ENCODE measurements at regions not wholly inside any gene's neighbourhood (a gene's known extent, or its start where the extent isn't known, plus 50 kb on each side); places are given as distances from the start of the nearest gene placed in this dataset.

- TF ChIP-seq FOSL2 (IDR thresholded peaks at IDR 0.05; ENCODE audit: borderline replicate concordance, low read depth): no peak
- TF ChIP-seq NFIC (IDR thresholded peaks at IDR 0.05; ENCODE audit: borderline replicate concordance): no peak
- TF ChIP-seq SMC3 (IDR thresholded peaks at IDR 0.05; ENCODE audit: low read depth, low read length): no peak
- TF ChIP-seq EZH2phosphoT487 (IDR thresholded peaks at IDR 0.05; ENCODE audit: borderline replicate concordance, low read depth): no peak
- TF ChIP-seq, protein P1, sequence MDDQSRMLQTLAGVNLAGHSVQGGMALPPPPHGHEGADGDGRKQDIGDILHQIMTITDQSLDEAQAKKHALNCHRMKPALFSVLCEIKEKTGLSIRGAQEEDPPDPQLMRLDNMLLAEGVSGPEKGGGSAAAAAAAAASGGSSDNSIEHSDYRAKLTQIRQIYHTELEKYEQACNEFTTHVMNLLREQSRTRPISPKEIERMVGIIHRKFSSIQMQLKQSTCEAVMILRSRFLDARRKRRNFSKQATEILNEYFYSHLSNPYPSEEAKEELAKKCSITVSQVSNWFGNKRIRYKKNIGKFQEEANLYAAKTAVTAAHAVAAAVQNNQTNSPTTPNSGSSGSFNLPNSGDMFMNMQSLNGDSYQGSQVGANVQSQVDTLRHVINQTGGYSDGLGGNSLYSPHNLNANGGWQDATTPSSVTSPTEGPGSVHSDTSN (IDR thresholded peaks at IDR 0.05): no peak
- TF ChIP-seq JUND (IDR thresholded peaks at IDR 0.05): no peak
- no peak for TF ChIP-seq MEF2A (IDR thresholded peaks at IDR 0.05; ENCODE audit: borderline replicate concordance, low read depth)
- TF ChIP-seq RCOR1 (IDR thresholded peaks at IDR 0.05; ENCODE audit: low read length): no peak
- TF ChIP-seq, protein P2, sequence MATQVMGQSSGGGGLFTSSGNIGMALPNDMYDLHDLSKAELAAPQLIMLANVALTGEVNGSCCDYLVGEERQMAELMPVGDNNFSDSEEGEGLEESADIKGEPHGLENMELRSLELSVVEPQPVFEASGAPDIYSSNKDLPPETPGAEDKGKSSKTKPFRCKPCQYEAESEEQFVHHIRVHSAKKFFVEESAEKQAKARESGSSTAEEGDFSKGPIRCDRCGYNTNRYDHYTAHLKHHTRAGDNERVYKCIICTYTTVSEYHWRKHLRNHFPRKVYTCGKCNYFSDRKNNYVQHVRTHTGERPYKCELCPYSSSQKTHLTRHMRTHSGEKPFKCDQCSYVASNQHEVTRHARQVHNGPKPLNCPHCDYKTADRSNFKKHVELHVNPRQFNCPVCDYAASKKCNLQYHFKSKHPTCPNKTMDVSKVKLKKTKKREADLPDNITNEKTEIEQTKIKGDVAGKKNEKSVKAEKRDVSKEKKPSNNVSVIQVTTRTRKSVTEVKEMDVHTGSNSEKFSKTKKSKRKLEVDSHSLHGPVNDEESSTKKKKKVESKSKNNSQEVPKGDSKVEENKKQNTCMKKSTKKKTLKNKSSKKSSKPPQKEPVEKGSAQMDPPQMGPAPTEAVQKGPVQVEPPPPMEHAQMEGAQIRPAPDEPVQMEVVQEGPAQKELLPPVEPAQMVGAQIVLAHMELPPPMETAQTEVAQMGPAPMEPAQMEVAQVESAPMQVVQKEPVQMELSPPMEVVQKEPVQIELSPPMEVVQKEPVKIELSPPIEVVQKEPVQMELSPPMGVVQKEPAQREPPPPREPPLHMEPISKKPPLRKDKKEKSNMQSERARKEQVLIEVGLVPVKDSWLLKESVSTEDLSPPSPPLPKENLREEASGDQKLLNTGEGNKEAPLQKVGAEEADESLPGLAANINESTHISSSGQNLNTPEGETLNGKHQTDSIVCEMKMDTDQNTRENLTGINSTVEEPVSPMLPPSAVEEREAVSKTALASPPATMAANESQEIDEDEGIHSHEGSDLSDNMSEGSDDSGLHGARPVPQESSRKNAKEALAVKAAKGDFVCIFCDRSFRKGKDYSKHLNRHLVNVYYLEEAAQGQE (IDR thresholded peaks at IDR 0.05; ENCODE audit: low read depth, low read length): no peak
- TF ChIP-seq TEAD4 (IDR thresholded peaks at IDR 0.05; ENCODE audit: borderline replicate concordance, insufficient read depth): no peak
- ChIA-PET CTCF (no interaction called here), POLR2A (no interaction called here)
- Histone ChIP-seq H3K27ac (ENCODE audit: low read depth in 2 of 2, low read length in 1 of 2) (no peak overlapping the region), H3K4me1 (ENCODE audit: control insufficient read depth in 1 of 2, insufficient read depth in 2 of 2, low read depth in 1 of 2, low read length in 1 of 2) (no peaks in the 10 kb centered on the region), H3K79me2 (ENCODE audit: insufficient read depth) (no peaks in the 10 kb centered on the region), H2AFZ (ENCODE audit: low read depth) (no peak overlapping the region), H3K9me3 (no peaks in the 10 kb centered on the region), H3F3A (replicated peaks; ENCODE audit: insufficient read depth) (no peaks in the 10 kb centered on the region), H3K4me3 (ENCODE audit: low read depth in 2 of 2, low read length in 1 of 2) (no peak overlapping the region), H4K20me1 (ENCODE audit: insufficient read depth) (no peaks in the 10 kb centered on the region), H3K36me3 (replicated peaks in 1 of 2; ENCODE audit: control insufficient read depth in 1 of 2, insufficient read depth in 2 of 2, low read length in 1 of 2) (no peaks in the 10 kb centered on the region), H3K9me2 (no peaks in the 10 kb centered on the region), H3K9ac (no peak overlapping the region), H3K27me3 (ENCODE audit: insufficient read depth) (no peaks in the 10 kb centered on the region), H3K4me2 (no peak overlapping the region)
- WGBS (ENCODE audit: low lambda C conversion rate): 17% methylated on average over 5 of the region's 5 CpGs
- DNase-seq: no peak
Measured at GRCh38 chr14:42437809-42438208, 831.1 kb downstream of the LRFN5 start.

- no peaks in the 10 kb centered on the region for H3K9me3 ChIP-seq
- 0% methylated on average over 2 of the region's 2 CpGs for WGBS (ENCODE audit: low lambda C conversion rate)
- H3K9ac ChIP-seq: no peak overlapping the region
- no peak overlapping the region for H3K27ac ChIP-seq (ENCODE audit: low read depth in 2 of 2, low read length in 1 of 2)
- DNase-seq: no peak
- no peak overlapping the region for H3K4me2 ChIP-seq
- no peaks in the 10 kb centered on the region for H3K79me2 ChIP-seq (ENCODE audit: insufficient read depth)
- no peaks in the 10 kb centered on the region for H3F3A ChIP-seq (replicated peaks; ENCODE audit: insufficient read depth)
- no peaks in the 10 kb centered on the region for H3K36me3 ChIP-seq (replicated peaks in 1 of 2; ENCODE audit: control insufficient read depth in 1 of 2, insufficient read depth in 2 of 2, low read length in 1 of 2)
- no peaks in the 10 kb centered on the region for H3K9me2 ChIP-seq
- no peak overlapping the region for H3K4me3 ChIP-seq (ENCODE audit: low read depth in 2 of 2, low read length in 1 of 2)
- ChIA-PET CTCF (no interaction called here), POLR2A (no interaction called here)
- H2AFZ ChIP-seq (ENCODE audit: low read depth): no peak overlapping the region
- H4K20me1 ChIP-seq (ENCODE audit: insufficient read depth): no peaks in the 10 kb centered on the region
- H3K4me1 ChIP-seq (ENCODE audit: control insufficient read depth in 1 of 2, insufficient read depth in 2 of 2, low read depth in 1 of 2, low read length in 1 of 2): no peaks in the 10 kb centered on the region
- H3K27me3 ChIP-seq (ENCODE audit: insufficient read depth): no peaks in the 10 kb centered on the region
- TF ChIP-seq NRF1 (IDR thresholded peaks at IDR 0.05; ENCODE audit: low read depth, low read length): no peak
- no peak for TF ChIP-seq USF2 (IDR thresholded peaks at IDR 0.05; ENCODE audit: borderline replicate concordance, low read depth, low read length)
- no peak for TF ChIP-seq RAD21 (IDR thresholded peaks at IDR 0.05; ENCODE audit: low read length)
- no peak for TF ChIP-seq MEF2A (IDR thresholded peaks at IDR 0.05; ENCODE audit: borderline replicate concordance, low read depth)
- TF ChIP-seq, protein P3, sequence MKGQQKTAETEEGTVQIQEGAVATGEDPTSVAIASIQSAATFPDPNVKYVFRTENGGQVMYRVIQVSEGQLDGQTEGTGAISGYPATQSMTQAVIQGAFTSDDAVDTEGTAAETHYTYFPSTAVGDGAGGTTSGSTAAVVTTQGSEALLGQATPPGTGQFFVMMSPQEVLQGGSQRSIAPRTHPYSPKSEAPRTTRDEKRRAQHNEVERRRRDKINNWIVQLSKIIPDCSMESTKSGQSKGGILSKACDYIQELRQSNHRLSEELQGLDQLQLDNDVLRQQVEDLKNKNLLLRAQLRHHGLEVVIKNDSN (IDR thresholded peaks at IDR 0.05; ENCODE audit: borderline replicate concordance, low read depth): no peak
- no peak for TF ChIP-seq EZH2phosphoT487 (IDR thresholded peaks at IDR 0.05; ENCODE audit: borderline replicate concordance, low read depth)
- TF ChIP-seq, protein P4, sequence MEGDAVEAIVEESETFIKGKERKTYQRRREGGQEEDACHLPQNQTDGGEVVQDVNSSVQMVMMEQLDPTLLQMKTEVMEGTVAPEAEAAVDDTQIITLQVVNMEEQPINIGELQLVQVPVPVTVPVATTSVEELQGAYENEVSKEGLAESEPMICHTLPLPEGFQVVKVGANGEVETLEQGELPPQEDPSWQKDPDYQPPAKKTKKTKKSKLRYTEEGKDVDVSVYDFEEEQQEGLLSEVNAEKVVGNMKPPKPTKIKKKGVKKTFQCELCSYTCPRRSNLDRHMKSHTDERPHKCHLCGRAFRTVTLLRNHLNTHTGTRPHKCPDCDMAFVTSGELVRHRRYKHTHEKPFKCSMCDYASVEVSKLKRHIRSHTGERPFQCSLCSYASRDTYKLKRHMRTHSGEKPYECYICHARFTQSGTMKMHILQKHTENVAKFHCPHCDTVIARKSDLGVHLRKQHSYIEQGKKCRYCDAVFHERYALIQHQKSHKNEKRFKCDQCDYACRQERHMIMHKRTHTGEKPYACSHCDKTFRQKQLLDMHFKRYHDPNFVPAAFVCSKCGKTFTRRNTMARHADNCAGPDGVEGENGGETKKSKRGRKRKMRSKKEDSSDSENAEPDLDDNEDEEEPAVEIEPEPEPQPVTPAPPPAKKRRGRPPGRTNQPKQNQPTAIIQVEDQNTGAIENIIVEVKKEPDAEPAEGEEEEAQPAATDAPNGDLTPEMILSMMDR (IDR thresholded peaks at IDR 0.05): no peak
- no peak for TF ChIP-seq CHD2 (IDR thresholded peaks at IDR 0.05; ENCODE audit: low read length, partially characterized antibody)
- TF ChIP-seq IRF3 (IDR thresholded peaks at IDR 0.05; ENCODE audit: low read depth, low read length): no peak
- TF ChIP-seq RFX5 (IDR thresholded peaks at IDR 0.05; ENCODE audit: low read length): no peak
- no peak for TF ChIP-seq FOXJ3 (CRISPR knock-in tag; IDR thresholded peaks at IDR 0.05)
- no peak for TF ChIP-seq SMC3 (IDR thresholded peaks at IDR 0.05; ENCODE audit: low read depth, low read length)
Measured at GRCh38 chr14:42429401-42429800, 822.7 kb downstream of the LRFN5 start.

All from SK-N-SH (cell line).